ENCODE measurements at regions not wholly inside any gene's neighbourhood (a gene's known extent, or its start where the extent isn't known, plus 50 kb on each side); places are given as distances from the start of the nearest gene placed in this dataset.

DNA sequence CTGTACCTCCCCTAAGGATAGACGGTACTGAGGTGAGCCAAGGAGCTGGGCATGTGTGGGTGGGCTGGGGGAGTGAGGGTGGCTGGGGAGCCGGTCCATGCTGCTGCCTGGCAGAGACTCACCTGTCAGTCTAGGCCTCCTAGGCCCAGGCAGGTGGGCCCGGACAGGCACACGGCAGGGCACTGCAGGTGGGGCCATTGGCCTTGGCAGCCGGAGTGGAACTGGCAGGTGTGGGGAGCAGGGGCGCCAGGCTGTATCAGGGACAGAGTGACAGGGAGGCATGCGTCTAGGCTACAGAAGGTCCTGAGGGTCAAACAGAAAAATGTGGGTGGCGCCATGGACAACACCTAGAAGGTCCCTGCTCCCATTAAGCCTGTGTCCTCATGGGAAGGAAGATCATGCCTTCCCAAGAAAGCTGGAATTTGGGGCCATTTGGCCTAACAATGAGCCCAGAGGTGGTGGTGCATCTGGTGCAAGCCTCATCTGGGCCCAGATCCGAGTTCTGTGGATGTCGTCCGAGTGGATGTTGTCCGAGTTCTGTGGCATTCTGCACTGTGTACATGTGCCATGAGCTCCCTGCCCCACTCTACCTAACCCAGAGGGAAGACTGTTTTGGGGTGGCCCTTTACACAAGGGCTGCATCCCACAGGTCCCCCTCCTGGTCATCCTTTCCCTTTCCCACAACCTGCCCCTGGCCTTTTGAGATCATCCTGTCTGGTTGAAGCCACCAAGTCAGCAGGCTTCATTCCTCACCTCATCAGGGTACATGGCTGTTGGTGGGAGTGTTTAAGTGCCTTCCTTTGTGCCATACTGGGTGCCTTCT, 249.7 kb downstream of the GLI2 start:
- no peaks in the 10 kb centered on the region for H4K20me1 ChIP-seq (ENCODE audit: insufficient read depth, low read length, poor library complexity, severe bottlenecking)
- no peak overlapping the region for H3K4me2 ChIP-seq (ENCODE audit: low read depth, low read length, poor library complexity, severe bottlenecking)
- H3F3A ChIP-seq (ENCODE audit: low read depth): no peaks in the 10 kb centered on the region
- no peaks in the 10 kb centered on the region for H3K4me1 ChIP-seq (ENCODE audit: insufficient read depth, low read length, poor library complexity, severe bottlenecking)
- H3K9ac ChIP-seq (ENCODE audit: low read depth, low read length, poor library complexity, severe bottlenecking): no peak overlapping the region
- no peak for TF ChIP-seq EZH2phosphoT487 (IDR thresholded peaks at IDR 0.05; ENCODE audit: borderline replicate concordance)
- TF ChIP-seq, protein P1, sequence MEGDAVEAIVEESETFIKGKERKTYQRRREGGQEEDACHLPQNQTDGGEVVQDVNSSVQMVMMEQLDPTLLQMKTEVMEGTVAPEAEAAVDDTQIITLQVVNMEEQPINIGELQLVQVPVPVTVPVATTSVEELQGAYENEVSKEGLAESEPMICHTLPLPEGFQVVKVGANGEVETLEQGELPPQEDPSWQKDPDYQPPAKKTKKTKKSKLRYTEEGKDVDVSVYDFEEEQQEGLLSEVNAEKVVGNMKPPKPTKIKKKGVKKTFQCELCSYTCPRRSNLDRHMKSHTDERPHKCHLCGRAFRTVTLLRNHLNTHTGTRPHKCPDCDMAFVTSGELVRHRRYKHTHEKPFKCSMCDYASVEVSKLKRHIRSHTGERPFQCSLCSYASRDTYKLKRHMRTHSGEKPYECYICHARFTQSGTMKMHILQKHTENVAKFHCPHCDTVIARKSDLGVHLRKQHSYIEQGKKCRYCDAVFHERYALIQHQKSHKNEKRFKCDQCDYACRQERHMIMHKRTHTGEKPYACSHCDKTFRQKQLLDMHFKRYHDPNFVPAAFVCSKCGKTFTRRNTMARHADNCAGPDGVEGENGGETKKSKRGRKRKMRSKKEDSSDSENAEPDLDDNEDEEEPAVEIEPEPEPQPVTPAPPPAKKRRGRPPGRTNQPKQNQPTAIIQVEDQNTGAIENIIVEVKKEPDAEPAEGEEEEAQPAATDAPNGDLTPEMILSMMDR (conservative IDR thresholded peaks at IDR 0.05; ENCODE audit: low read length): no peak
- H3K79me2 ChIP-seq (ENCODE audit: insufficient read depth, low read length): no peaks in the 10 kb centered on the region
- no peaks in the 10 kb centered on the region for H3K9me2 ChIP-seq (replicated peaks; ENCODE audit: low read depth, low read length)
- H3K9me3 ChIP-seq (ENCODE audit: insufficient read depth, low read depth, low read length): no peaks in the 10 kb centered on the region
- no peak overlapping the region for H2AFZ ChIP-seq (ENCODE audit: low read length)
- H3K27me3 ChIP-seq (ENCODE audit: insufficient read depth, low read length, poor library complexity, severe bottlenecking): no peaks in the 10 kb centered on the region
- no peak overlapping the region for H3K4me3 ChIP-seq (ENCODE audit: low read length, poor library complexity, severe bottlenecking)
- H3K36me3 ChIP-seq (ENCODE audit: insufficient read depth, low read length): no peaks in the 10 kb centered on the region

DNA sequence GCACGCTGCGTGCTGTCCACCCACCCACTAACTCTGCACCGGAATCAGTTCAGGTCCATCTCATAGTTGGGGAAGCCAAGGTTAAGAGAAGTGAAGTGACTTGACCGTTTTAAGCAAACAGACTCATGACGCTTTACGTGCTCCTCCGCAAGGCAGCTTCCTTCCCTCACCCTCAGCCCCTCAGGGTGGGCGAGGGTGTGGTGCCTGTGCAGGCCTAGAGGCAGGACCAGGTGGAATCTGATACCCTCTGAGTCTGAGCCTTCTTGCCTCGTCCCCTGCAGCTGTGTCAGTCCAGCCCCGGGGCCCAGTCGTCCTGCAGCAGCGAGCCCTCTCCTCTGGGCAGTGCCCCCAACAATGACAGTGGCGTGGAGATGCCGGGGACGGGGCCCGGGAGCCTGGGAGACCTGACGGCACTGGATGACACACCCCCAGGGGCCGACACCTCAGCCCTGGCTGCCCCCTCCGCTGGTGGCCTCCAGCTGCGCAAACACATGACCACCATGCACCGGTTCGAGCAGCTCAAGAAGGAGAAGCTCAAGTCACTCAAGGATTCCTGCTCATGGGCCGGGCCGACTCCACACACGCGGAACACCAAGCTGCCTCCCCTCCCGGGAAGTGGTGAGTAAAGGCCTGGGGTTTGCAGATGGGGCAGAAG, 250.5 kb downstream of the GLI2 start:
- Histone ChIP-seq H2AFZ (ENCODE audit: low read length) (no peak overlapping the region), H3K79me2 (ENCODE audit: insufficient read depth, low read length) (no peaks in the 10 kb centered on the region), H3K4me3 (ENCODE audit: low read length, poor library complexity, severe bottlenecking) (no peak overlapping the region), H3K9me3 (ENCODE audit: insufficient read depth, low read depth, low read length) (no peaks in the 10 kb centered on the region), H3K4me2 (ENCODE audit: low read depth, low read length, poor library complexity, severe bottlenecking) (no peak overlapping the region), H3F3A (ENCODE audit: low read depth) (no peaks in the 10 kb centered on the region), H3K36me3 (ENCODE audit: insufficient read depth, low read length) (no peaks in the 10 kb centered on the region), H4K20me1 (ENCODE audit: insufficient read depth, low read length, poor library complexity, severe bottlenecking) (no peaks in the 10 kb centered on the region), H3K27me3 (ENCODE audit: insufficient read depth, low read length, poor library complexity, severe bottlenecking) (no peaks in the 10 kb centered on the region), H3K9ac (ENCODE audit: low read depth, low read length, poor library complexity, severe bottlenecking) (no peak overlapping the region), H3K9me2 (replicated peaks; ENCODE audit: low read depth, low read length) (no peaks in the 10 kb centered on the region), H3K4me1 (ENCODE audit: insufficient read depth, low read length, poor library complexity, severe bottlenecking) (no peaks in the 10 kb centered on the region)
- TF ChIP-seq, protein P1 (conservative IDR thresholded peaks at IDR 0.05; ENCODE audit: low read length): no peak
- no peak for TF ChIP-seq EZH2phosphoT487 (IDR thresholded peaks at IDR 0.05; ENCODE audit: borderline replicate concordance)

DNA sequence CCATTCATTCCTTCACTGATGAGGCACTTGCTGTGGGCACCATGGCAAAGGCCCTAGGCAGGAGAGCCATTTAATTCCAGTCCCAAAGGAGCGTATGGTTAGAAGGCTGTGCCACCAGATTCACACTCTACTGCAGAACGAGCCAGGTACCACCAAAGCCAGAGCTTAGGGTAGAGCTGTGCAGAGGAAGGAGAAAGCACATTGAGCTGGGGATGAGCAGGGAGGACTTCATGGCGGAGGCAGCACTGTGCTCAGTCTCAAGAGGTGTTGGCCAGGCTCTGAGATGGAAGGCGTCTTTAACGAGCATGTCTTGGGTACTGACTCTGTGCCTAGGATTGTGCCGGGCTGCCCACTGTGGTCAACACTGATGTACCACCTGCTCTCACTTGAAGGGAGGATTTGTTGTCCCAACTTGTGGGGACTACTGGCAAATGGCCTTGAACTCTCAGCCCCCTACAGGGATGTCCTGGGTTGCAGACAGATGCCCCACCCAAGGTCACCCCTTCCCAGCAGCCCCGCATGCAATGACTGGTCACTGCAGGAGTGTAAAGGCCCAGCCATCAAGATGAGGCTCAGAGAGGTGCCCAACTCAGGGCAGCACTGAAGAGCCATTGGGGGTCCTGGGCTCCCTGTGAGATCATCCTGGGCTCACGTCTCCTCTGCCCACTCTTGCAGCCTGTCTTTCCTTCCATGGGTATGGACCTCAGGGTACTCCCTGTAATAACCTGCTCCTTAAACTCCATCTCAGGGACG, 251.4 kb downstream of the GLI2 start:
- Histone ChIP-seq H3K4me2 (ENCODE audit: low read depth, low read length, poor library complexity, severe bottlenecking) (no peak overlapping the region), H3K36me3 (ENCODE audit: insufficient read depth, low read length) (no peaks in the 10 kb centered on the region), H4K20me1 (ENCODE audit: insufficient read depth, low read length, poor library complexity, severe bottlenecking) (no peaks in the 10 kb centered on the region), H3F3A (ENCODE audit: low read depth) (no peaks in the 10 kb centered on the region), H3K9ac (ENCODE audit: low read depth, low read length, poor library complexity, severe bottlenecking) (no peak overlapping the region), H3K79me2 (ENCODE audit: insufficient read depth, low read length) (no peaks in the 10 kb centered on the region), H3K9me2 (replicated peaks; ENCODE audit: low read depth, low read length) (no peaks in the 10 kb centered on the region), H3K4me1 (ENCODE audit: insufficient read depth, low read length, poor library complexity, severe bottlenecking) (no peaks in the 10 kb centered on the region), H2AFZ (ENCODE audit: low read length) (no peak overlapping the region), H3K27me3 (ENCODE audit: insufficient read depth, low read length, poor library complexity, severe bottlenecking) (no peaks in the 10 kb centered on the region), H3K4me3 (ENCODE audit: low read length, poor library complexity, severe bottlenecking) (no peak overlapping the region), H3K9me3 (ENCODE audit: insufficient read depth, low read depth, low read length) (no peaks in the 10 kb centered on the region)
- TF ChIP-seq EZH2phosphoT487 (IDR thresholded peaks at IDR 0.05; ENCODE audit: borderline replicate concordance): no peak
- TF ChIP-seq, protein P1 (conservative IDR thresholded peaks at IDR 0.05; ENCODE audit: low read length): no peak
